DMS114 treated with DMSO at 0.1 percent for 48 hours (cell line): ENCODE measurements at regions not wholly inside any gene's neighbourhood (a gene's known extent, or its start where the extent isn't known, plus 50 kb on each side); places are given as distances from the start of the nearest gene placed in this dataset.
"Not testable (repeated sequence)": the region's sequence is repeated elsewhere in the genome, so short reads cannot be mapped to it uniquely, and the experiment has no call there.

ENCODE experiments used
- DNase-seq: peaks from one replicate; lab custom pipeline; 2025; ENCODE audit not compliant: unreplicated experiment; lab: John Stamatoyannopoulos, UW

- DNase-seq = no peak
These were observed 290.2 kb downstream of the SPATA17 start for GRCh38 chr1:217921126-217921904.

- DNase-seq = no peak
These were observed 293.8 kb downstream of the SPATA17 start for GRCh38 chr1:217924924-217925323.

- no peak for DNase-seq
These were observed 298.2 kb downstream of the SPATA17 start for GRCh38 chr1:217929213-217929885.

GRCh38 chr1:217943361-217943760 lies 312.2 kb downstream of the SPATA17 start:
- no peak for DNase-seq

GRCh38 chr1:217944550-217944949 lies 313.4 kb downstream of the SPATA17 start:
- no peak for DNase-seq

GRCh38 chr1:217946511-217946910 lies 315.4 kb downstream of the SPATA17 start:
- no peak for DNase-seq

GRCh38 chr1:217948741-217949140 lies 317.6 kb downstream of the SPATA17 start:
- no peak for DNase-seq

GRCh38 chr1:217953330-217953729 lies 322.2 kb downstream of the SPATA17 start:
- no peak for DNase-seq

GRCh38 chr1:217953922-217954321 lies 322.8 kb downstream of the SPATA17 start:
- DNase-seq = no peak

- DNase-seq = no peak
These were observed 324.6 kb downstream of the SPATA17 start for GRCh38 chr1:217955723-217956122.

- DNase-seq = no peak
These were observed 319.8 kb upstream of the RRP15 start for GRCh38 chr1:217965156-217965786.

- DNase-seq = no peak
These were observed 317.0 kb upstream of the RRP15 start for GRCh38 chr1:217968085-217968484.

- DNase-seq = no peak
These were observed 315.7 kb upstream of the RRP15 start for GRCh38 chr1:217969428-217969827.

GRCh38 chr1:217977943-217978342 lies 307.1 kb upstream of the RRP15 start:
- DNase-seq = no peak

- no peak for DNase-seq
These were observed 303.7 kb upstream of the RRP15 start for GRCh38 chr1:217981430-217981829.

- DNase-seq = no peak
These were observed 302.6 kb upstream of the RRP15 start for GRCh38 chr1:217982331-217983050.

GRCh38 chr1:217983051-217983375 lies 302.1 kb upstream of the RRP15 start:
- no peak for DNase-seq

- no peak for DNase-seq
These were observed 299.5 kb upstream of the RRP15 start for GRCh38 chr1:217985641-217986040.

- DNase-seq = no peak
These were observed 295.6 kb upstream of the RRP15 start for GRCh38 chr1:217989510-217989909.

GRCh38 chr1:217993439-217993838 lies 291.7 kb upstream of the RRP15 start:
- DNase-seq = no peak

- DNase-seq = not testable (repeated sequence)
These were observed 276.8 kb upstream of the RRP15 start for GRCh38 chr1:218008296-218008695.

- DNase-seq = not testable (repeated sequence)
These were observed 270.0 kb upstream of the RRP15 start for GRCh38 chr1:218015106-218015505.
